H9 (cell line): ENCODE measurements at regions not wholly inside any gene's neighbourhood (a gene's known extent, or its start where the extent isn't known, plus 50 kb on each side); places are given as distances from the start of the nearest gene placed in this dataset.

Experiments
- DNase-seq: peaks from one replicate; pipeline ENCODE4 v3.0.0-alpha.2; 2017
- H2AFZ ChIP-seq: one replicate; pipeline ENCODE4 v1.6.1; 2013; ENCODE audit warnings: mild to moderate bottlenecking, low read length, control low read depth, moderate library complexity
- H2AK5ac ChIP-seq: 2 replicates; pipeline ENCODE4 v1.6.1; 2013; ENCODE audit warnings: low read length, control low read depth, mixed read lengths; ENCODE audit not compliant: insufficient read length
- H2BK120ac ChIP-seq: one replicate; pipeline ENCODE4 v1.6.1; 2013; ENCODE audit warnings: low read depth, mild to moderate bottlenecking, low read length, control low read depth, inconsistent platforms; ENCODE audit not compliant: poor library complexity, severe bottlenecking
- H2BK12ac ChIP-seq: 2 replicates; pipeline ENCODE4 v1.6.1; 2013; ENCODE audit warnings: low read length, control low read depth, mixed read lengths, low read depth; ENCODE audit not compliant: insufficient read length
- H2BK15ac ChIP-seq: 2 replicates; pipeline ENCODE4 v1.6.1; 2013; ENCODE audit warnings: low read depth, low read length, control low read depth
- H2BK20ac ChIP-seq: one replicate; pipeline ENCODE4 v1.6.1; 2013; ENCODE audit warnings: low read depth, mild to moderate bottlenecking, low read length, control low read depth, inconsistent platforms; ENCODE audit not compliant: poor library complexity, severe bottlenecking
- H2BK5ac ChIP-seq: 2 replicates; pipeline ENCODE4 v1.6.1; 2013; ENCODE audit warnings: low read length, control low read depth, mixed read lengths; ENCODE audit not compliant: insufficient read length
- H3K14ac ChIP-seq: 2 replicates; pipeline ENCODE4 v1.6.1; 2013; ENCODE audit warnings: low read length, control low read depth; ENCODE audit not compliant: insufficient read depth
- H3K18ac ChIP-seq: 2 replicates; pipeline ENCODE4 v1.6.1; 2013; ENCODE audit warnings: low read depth, mild to moderate bottlenecking, mixed read lengths, low read length, control low read depth; ENCODE audit not compliant: insufficient read length
- H3K23ac ChIP-seq: 2 replicates; pipeline ENCODE4 v1.6.1; 2013; ENCODE audit warnings: low read length, control low read depth, mixed read lengths, low read depth; ENCODE audit not compliant: insufficient read length
- H3K23me2 ChIP-seq: 2 replicates; pipeline ENCODE4 v1.6.1; 2013; ENCODE audit warnings: low read depth, mild to moderate bottlenecking, mixed read lengths, low read length, control low read depth; ENCODE audit not compliant: insufficient read length, poor library complexity, severe bottlenecking
- H3K27ac ChIP-seq: 2 replicates; pipeline ENCODE4 v1.5.1; 2013; ENCODE audit warnings: low read length, control low read depth, mixed read lengths, low read depth; ENCODE audit not compliant: insufficient read length
- H3K27me3 ChIP-seq: 2 replicates; pipeline ENCODE4 v1.6.1; 2013; ENCODE audit warnings: low read length, control low read depth, inconsistent platforms; ENCODE audit not compliant: insufficient read depth
- H3K4ac ChIP-seq: 2 replicates; pipeline ENCODE4 v1.6.1; 2013; ENCODE audit warnings: low read depth, mild to moderate bottlenecking, control low read depth, inconsistent platforms, low read length, moderate library complexity
- H3K4me1 ChIP-seq: 2 replicates; pipeline ENCODE4 v1.6.1; 2013; ENCODE audit warnings: low read length, control low read depth, inconsistent platforms; ENCODE audit not compliant: insufficient read depth
- H3K4me2 ChIP-seq: 2 replicates; pipeline ENCODE4 v1.6.1; 2013; ENCODE audit warnings: low read length, control low read depth, mixed read lengths; ENCODE audit not compliant: insufficient read length, insufficient read depth
- H3K56ac ChIP-seq: 2 replicates; pipeline ENCODE4 v1.6.1; 2013; ENCODE audit warnings: low read depth, mild to moderate bottlenecking, mixed read lengths, low read length, control low read depth; ENCODE audit not compliant: insufficient read length
- H3K79me1 ChIP-seq: 2 replicates; pipeline ENCODE4 v1.6.1; 2013; ENCODE audit warnings: low read depth, mild to moderate bottlenecking, moderate library complexity, low read length, control low read depth, inconsistent platforms; ENCODE audit not compliant: insufficient read depth, poor library complexity, severe bottlenecking
- H3K79me2 ChIP-seq: 2 replicates; pipeline ENCODE4 v1.6.1; 2013; ENCODE audit warnings: low read length, control low read depth, inconsistent platforms; ENCODE audit not compliant: insufficient read depth
- H3K9ac ChIP-seq: 2 replicates; pipeline ENCODE4 v1.6.1; 2013; ENCODE audit warnings: low read length, control low read depth, mixed read lengths; ENCODE audit not compliant: insufficient read length; ENCODE audit errors: extremely low read depth
- H3K9me3 ChIP-seq: one replicate; pipeline ENCODE4 v1.6.1; 2013; ENCODE audit warnings: low read depth, low read length, inconsistent platforms; ENCODE audit not compliant: control insufficient read depth
- H3T11ph ChIP-seq: one replicate; pipeline ENCODE4 v1.6.1; 2013; ENCODE audit warnings: mild to moderate bottlenecking, low read length, control low read depth, inconsistent platforms
- H4K20me1 ChIP-seq: one replicate; pipeline ENCODE4 v1.6.1; 2013; ENCODE audit not compliant: control insufficient read depth, insufficient read length, insufficient read depth
- H4K5ac ChIP-seq: 2 replicates; pipeline ENCODE4 v1.6.1; 2013; ENCODE audit warnings: low read depth, mild to moderate bottlenecking, mixed read lengths, low read length, control low read depth; ENCODE audit not compliant: insufficient read length
- H4K8ac ChIP-seq: replicated peaks from 2 replicates; pipeline ENCODE4 v1.6.1; 2013; ENCODE audit warnings: low read length, control low read depth, mixed read lengths, low read depth; ENCODE audit not compliant: insufficient read length
- H4K91ac ChIP-seq: 2 replicates; pipeline ENCODE4 v1.6.1; 2013; ENCODE audit warnings: low read depth, mild to moderate bottlenecking, moderate library complexity, mixed read lengths, low read length, control low read depth; ENCODE audit not compliant: insufficient read length
- H3K27ac Mint-ChIP-seq, 3 experiments: 2 replicates in 2 of 3; 3 replicates in 1 of 3; pipeline ENCODE4 v1.8.0; 2020 to 2021; ENCODE audit warnings: mixed read lengths in 3 of 3, mild to moderate bottlenecking in 1 of 3, moderate library complexity in 1 of 3
- H3K27me3 Mint-ChIP-seq: 2 replicates; pipeline ENCODE4 v1.8.0; 2021; ENCODE audit warnings: low read depth, mild to moderate bottlenecking, moderate library complexity, mixed read lengths
- H3K36me3 Mint-ChIP-seq, 3 experiments: 2 replicates in 2 of 3; 3 replicates in 1 of 3; pipeline ENCODE4 v1.8.0; 2020 to 2021; ENCODE audit warnings: low read depth in 3 of 3, mixed read lengths in 3 of 3; ENCODE audit not compliant: insufficient read depth in 1 of 3
- H3K4me1 Mint-ChIP-seq, 2 experiments: 2 replicates each; pipeline ENCODE4 v1.8.0; 2020; ENCODE audit warnings: mixed read lengths in 2 of 2
- H3K4me3 Mint-ChIP-seq, 2 experiments: 2 replicates in 1 of 2; 3 replicates in 1 of 2; pipeline ENCODE4 v1.8.0; 2020 to 2021; ENCODE audit warnings: mild to moderate bottlenecking in 2 of 2, mixed read lengths in 2 of 2, moderate library complexity in 1 of 2
- H3K9me3 Mint-ChIP-seq, 2 experiments: 2 replicates in 1 of 2; 3 replicates in 1 of 2; pipeline ENCODE4 v1.8.0; 2020; ENCODE audit warnings: mild to moderate bottlenecking in 2 of 2, mixed read lengths in 2 of 2, moderate library complexity in 1 of 2
- CTCF ChIP-seq: fragments of 200-600 bp; sonication (generic); conservative IDR thresholded peaks from 3 replicates; pipeline ENCODE4 v1.8.0; 2021; ENCODE audit warnings: antibody characterized with exemption, mild to moderate bottlenecking
- WGBS: extraction: QIAGEN DNeasy Blood & Tissue Kit; methylation state at CpG from one replicate; pipeline ENCODE4 v1.1.7; 2013; ENCODE audit warnings: missing lambda C conversion rate, low lambda C conversion rate, mixed read lengths; ENCODE audit not compliant: insufficient read length; ENCODE audit errors: extremely low coverage; 5-methylcytosine and 5-hydroxymethylcytosine counted together

- no peak overlapping the region for H2BK5ac ChIP-seq
- H3K27me3 ChIP-seq: no peaks in the 10 kb centered on the region
- peaks cover 0 to 4% of the 10 kb centered on the region in 2 experiments; a peak in 1 of 4 replicates for H3K4me1 Mint-ChIP-seq
- H4K91ac ChIP-seq: no peak overlapping the region
- H3K4ac ChIP-seq: no peak overlapping the region
- H2BK15ac ChIP-seq: no peak overlapping the region
- peak overlapping the region in 1 of 3 experiments; percentile 78; a peak in 1 of 7 replicates for H3K27ac Mint-ChIP-seq
- WGBS: no CpG with 5 or more reads among the region's 4 CpGs
- H3K18ac ChIP-seq: no peak overlapping the region
- no peaks in the 10 kb centered on the region for H4K20me1 ChIP-seq
- H2BK120ac ChIP-seq: no peak overlapping the region
- H3K23me2 ChIP-seq: no peaks in the 10 kb centered on the region
- no peak overlapping the region for H3K9ac ChIP-seq
- no peak for DNase-seq
- H2BK20ac ChIP-seq: no peak overlapping the region
- H2AFZ ChIP-seq: no peak overlapping the region
- H3K4me2 ChIP-seq: no peak overlapping the region
- H3K27ac ChIP-seq: no peak overlapping the region
- H3K79me1 ChIP-seq: no peaks in the 10 kb centered on the region
- H3T11ph ChIP-seq: no peak overlapping the region
- no peak overlapping the region for H4K8ac ChIP-seq
- no peaks in the 10 kb centered on the region for H3K27me3 Mint-ChIP-seq
- no peaks in the 10 kb centered on the region for H3K9me3 ChIP-seq
- H2AK5ac ChIP-seq: no peak overlapping the region
- H3K23ac ChIP-seq: no peak overlapping the region
- TF ChIP-seq CTCF: no peak
- no peak overlapping the region for H3K4me3 Mint-ChIP-seq
- no peaks in the 10 kb centered on the region for H3K4me1 ChIP-seq
- no peak overlapping the region for H2BK12ac ChIP-seq
- no peak overlapping the region for H3K56ac ChIP-seq
- H3K14ac ChIP-seq: no peak overlapping the region
- no peaks in the 10 kb centered on the region; a peak in 1 of 5 replicates for H3K9me3 Mint-ChIP-seq
- no peak overlapping the region for H4K5ac ChIP-seq
- no peaks in the 10 kb centered on the region for H3K79me2 ChIP-seq
- H3K36me3 Mint-ChIP-seq: no peaks in the 10 kb centered on the region
These were observed 290.1 kb upstream of the KCND2 start for GRCh38 chr7:119982884-119983283.
